ENCODE measurements at regions not wholly inside any gene's neighbourhood (a gene's known extent, or its start where the extent isn't known, plus 50 kb on each side); places are given as distances from the start of the nearest gene placed in this dataset.
A peak's percentile ranks its signal among the peaks of the same experiment; 100 is the strongest.

GRCh38 chr14:22468830-22469229 is 120.2 kb downstream of the DAD1 start:
- no peaks in the 10 kb centered on the region for H3K9me3 Mint-ChIP-seq (ENCODE audit: insufficient read depth)
- Histone ChIP-seq H3K9ac (ENCODE audit: low read length) (no peak overlapping the region), H3K27me3 (replicated peaks in 1 of 4; ENCODE audit: control extremely low read depth in 1 of 4, control insufficient read depth in 3 of 4, insufficient read depth in 4 of 4, low read length in 3 of 4) (no peaks in the 10 kb centered on the region), H3K4me1 (ENCODE audit: control insufficient read depth in 2 of 2, insufficient read depth in 2 of 2, low read length in 2 of 2) (peaks cover 44 to 65% of the 10 kb centered on the region in 2 donors), H3K4me2 (replicated peaks; ENCODE audit: low read depth, low read length, poor library complexity, severe bottlenecking) (no peak overlapping the region), H4K20me1 (ENCODE audit: control insufficient read depth, insufficient read depth, low read length, poor library complexity, severe bottlenecking) (no peaks in the 10 kb centered on the region), H3K36me3 (replicated peaks in 1 of 2; ENCODE audit: control extremely low read depth in 1 of 2, control insufficient read depth in 1 of 2, extremely low read depth in 1 of 2, insufficient read depth in 2 of 2, low read length in 1 of 2) (no peaks in the 10 kb centered on the region), H3K4me3 (ENCODE audit: control extremely low read depth in 1 of 5, extremely low read depth in 1 of 5, insufficient read depth in 1 of 5, low read depth in 2 of 5, low read length in 4 of 5) (no peak overlapping the region), H3K79me2 (ENCODE audit: control insufficient read depth, insufficient read depth, low read length) (no peaks in the 10 kb centered on the region), H2AFZ (ENCODE audit: insufficient read depth, low read depth, low read length, poor library complexity, severe bottlenecking) (peak overlapping the region; percentile 30), H3K27ac (ENCODE audit: low read length in 2 of 2) (no peak overlapping the region), H3K9me3 (ENCODE audit: control extremely low read depth in 1 of 3, control insufficient read depth in 2 of 3, insufficient read depth in 1 of 3, low read length in 2 of 3) (no peaks in the 10 kb centered on the region)
- H3K4me3 Mint-ChIP-seq: peak overlapping the region; percentile 69
- ChIA-PET CTCF (interaction anchor here (0.9 to 14.6 kb wide), 5 partner anchors 20 to 99 kb away, joined by 3 to 177 read pairs (median 4); no protein-coding TSS in a partner anchor), POLR2A (interaction anchor here (1.0 kb wide), 1 partner anchor 65 kb away, joined by 3 read pairs; no protein-coding TSS in a partner anchor)
- ATAC-seq (ENCODE audit: low read depth): no peak
- DNase-seq: no peak
- intact Hi-C loops (cut with micrococcal nuclease): no loop called here
- no peak for TF ChIP-seq EZH2 (IDR thresholded peaks at IDR 0.05; ENCODE audit: borderline replicate concordance, insufficient read depth, low read depth, low read length, poor library complexity, severe bottlenecking)
- WGBS (ENCODE audit: insufficient coverage): no CpG with 5 or more reads among the region's 2 CpGs
- no peaks in the 10 kb centered on the region for H3K27me3 Mint-ChIP-seq
- H3K27ac Mint-ChIP-seq: peak overlapping the region; percentile 57
- H3K4me1 Mint-ChIP-seq: peaks cover 79% of the 10 kb centered on the region

DNA sequence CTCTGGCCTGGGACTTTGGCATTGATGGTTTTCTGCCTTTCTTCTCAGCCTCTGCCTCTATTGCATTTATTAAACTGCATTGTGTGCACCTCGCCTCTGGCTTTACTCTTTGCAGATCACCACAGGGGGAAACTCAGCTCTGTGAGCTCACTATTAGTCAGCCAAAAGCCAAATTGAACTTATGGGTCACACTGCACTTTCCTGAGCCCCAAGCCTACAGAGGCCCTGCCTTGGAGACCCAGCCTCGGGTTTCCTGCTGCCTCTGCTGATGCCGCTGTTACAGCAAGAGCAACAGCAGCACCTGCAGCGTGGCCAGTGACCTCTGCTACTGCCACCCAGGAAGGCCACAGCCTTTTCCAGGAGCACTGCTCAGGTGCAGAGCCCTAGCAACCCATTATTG is 122.5 kb downstream of the DAD1 start:
- H3K9ac ChIP-seq (ENCODE audit: low read length): no peak overlapping the region
- no peaks in the 10 kb centered on the region for H3K79me2 ChIP-seq (ENCODE audit: control insufficient read depth, insufficient read depth, low read length)
- no peaks in the 10 kb centered on the region for H3K36me3 ChIP-seq (replicated peaks in 1 of 2; ENCODE audit: control extremely low read depth in 1 of 2, control insufficient read depth in 1 of 2, extremely low read depth in 1 of 2, insufficient read depth in 2 of 2, low read length in 1 of 2)
- peak overlapping the region; percentile 46 for H2AFZ ChIP-seq (ENCODE audit: insufficient read depth, low read depth, low read length, poor library complexity, severe bottlenecking)
- ATAC-seq (ENCODE audit: low read depth) (no peak), DNase-seq (no peak)
- H3K4me1 Mint-ChIP-seq: peaks cover 62% of the 10 kb centered on the region
- 68% methylated on average over 4 of the region's 4 CpGs for WGBS (ENCODE audit: insufficient coverage)
- no peak overlapping the region for H3K4me2 ChIP-seq (replicated peaks; ENCODE audit: low read depth, low read length, poor library complexity, severe bottlenecking)
- H3K27ac ChIP-seq (ENCODE audit: low read length in 2 of 2): no peak overlapping the region
- peak overlapping the region; percentile 16 for H3K27ac Mint-ChIP-seq
- intact Hi-C loops (cut with micrococcal nuclease): no loop called here
- no peaks in the 10 kb centered on the region for H4K20me1 ChIP-seq (ENCODE audit: control insufficient read depth, insufficient read depth, low read length, poor library complexity, severe bottlenecking)
- H3K27me3 Mint-ChIP-seq: no peaks in the 10 kb centered on the region
- no peak overlapping the region for H3K4me3 ChIP-seq (ENCODE audit: control extremely low read depth in 1 of 5, extremely low read depth in 1 of 5, insufficient read depth in 1 of 5, low read depth in 2 of 5, low read length in 4 of 5)
- CTCF ChIA-PET: interaction anchor here (1.0 to 3.6 kb wide), 6 partner anchors 10 to 104 kb away, joined by 3 to 30 read pairs (median 11); no protein-coding TSS in a partner anchor
- POLR2A ChIA-PET: no interaction called here
- H3K9me3 Mint-ChIP-seq (ENCODE audit: insufficient read depth): no peaks in the 10 kb centered on the region
- no peaks in the 10 kb centered on the region for H3K27me3 ChIP-seq (replicated peaks in 1 of 4; ENCODE audit: control extremely low read depth in 1 of 4, control insufficient read depth in 3 of 4, insufficient read depth in 4 of 4, low read length in 3 of 4)
- H3K9me3 ChIP-seq (ENCODE audit: control extremely low read depth in 1 of 3, control insufficient read depth in 2 of 3, insufficient read depth in 1 of 3, low read length in 2 of 3): no peaks in the 10 kb centered on the region
- peaks cover 30 to 48% of the 10 kb centered on the region in 2 donors for H3K4me1 ChIP-seq (ENCODE audit: control insufficient read depth in 2 of 2, insufficient read depth in 2 of 2, low read length in 2 of 2)
- no peak overlapping the region for H3K4me3 Mint-ChIP-seq
- TF ChIP-seq, protein P1, sequence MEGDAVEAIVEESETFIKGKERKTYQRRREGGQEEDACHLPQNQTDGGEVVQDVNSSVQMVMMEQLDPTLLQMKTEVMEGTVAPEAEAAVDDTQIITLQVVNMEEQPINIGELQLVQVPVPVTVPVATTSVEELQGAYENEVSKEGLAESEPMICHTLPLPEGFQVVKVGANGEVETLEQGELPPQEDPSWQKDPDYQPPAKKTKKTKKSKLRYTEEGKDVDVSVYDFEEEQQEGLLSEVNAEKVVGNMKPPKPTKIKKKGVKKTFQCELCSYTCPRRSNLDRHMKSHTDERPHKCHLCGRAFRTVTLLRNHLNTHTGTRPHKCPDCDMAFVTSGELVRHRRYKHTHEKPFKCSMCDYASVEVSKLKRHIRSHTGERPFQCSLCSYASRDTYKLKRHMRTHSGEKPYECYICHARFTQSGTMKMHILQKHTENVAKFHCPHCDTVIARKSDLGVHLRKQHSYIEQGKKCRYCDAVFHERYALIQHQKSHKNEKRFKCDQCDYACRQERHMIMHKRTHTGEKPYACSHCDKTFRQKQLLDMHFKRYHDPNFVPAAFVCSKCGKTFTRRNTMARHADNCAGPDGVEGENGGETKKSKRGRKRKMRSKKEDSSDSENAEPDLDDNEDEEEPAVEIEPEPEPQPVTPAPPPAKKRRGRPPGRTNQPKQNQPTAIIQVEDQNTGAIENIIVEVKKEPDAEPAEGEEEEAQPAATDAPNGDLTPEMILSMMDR (IDR thresholded peaks at IDR 0.05): no peak
- TF ChIP-seq EZH2 (IDR thresholded peaks at IDR 0.05; ENCODE audit: borderline replicate concordance, insufficient read depth, low read depth, low read length, poor library complexity, severe bottlenecking): no peak
